KG1 (cell line): ENCODE measurements at regions not wholly inside any gene's neighbourhood (a gene's known extent, or its start where the extent isn't known, plus 50 kb on each side); places are given as distances from the start of the nearest gene placed in this dataset.
"Not testable (repeated sequence)": the region's sequence is repeated elsewhere in the genome, so short reads cannot be mapped to it uniquely, and the experiment has no call there.

Source experiments
- DNase-seq: peaks from one replicate; lab custom pipeline; 2025; lab: John Stamatoyannopoulos, UW

DNA sequence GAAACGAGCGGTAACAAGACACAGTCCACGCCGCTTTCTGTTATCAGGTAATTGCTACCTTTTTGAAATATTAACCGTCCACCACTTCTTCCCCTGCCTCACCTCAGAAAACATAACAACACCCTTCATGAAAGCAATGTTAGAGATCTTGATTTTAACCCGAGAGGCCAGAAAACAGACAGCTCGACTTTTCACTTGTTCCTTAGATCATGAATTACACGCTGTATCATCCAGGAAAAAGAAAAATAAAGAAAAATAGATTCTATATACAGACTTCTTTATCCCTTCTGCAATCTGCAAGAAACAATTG lies 957.1 kb upstream of the SOX9 start:
- DNase-seq = no peak

DNA sequence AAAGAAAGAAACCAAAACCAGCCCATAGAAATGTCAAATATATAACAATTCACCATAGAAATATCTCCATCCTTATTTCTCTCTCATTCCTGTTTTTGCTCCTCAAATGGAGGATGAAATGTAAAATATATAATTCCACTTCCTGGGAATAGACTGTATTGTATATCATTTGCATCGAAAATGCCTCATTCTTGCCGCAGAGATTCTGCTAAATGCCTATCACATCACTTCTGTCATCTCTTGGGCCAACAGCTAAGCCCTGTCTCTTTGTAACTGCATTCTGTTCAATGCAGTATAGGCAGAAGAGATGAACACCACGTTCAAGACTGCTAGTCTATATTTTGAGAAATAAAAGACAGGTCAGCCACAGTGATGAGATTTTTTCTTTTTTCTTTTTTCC lies 956.3 kb upstream of the SOX9 start:
- DNase-seq = no peak

DNA sequence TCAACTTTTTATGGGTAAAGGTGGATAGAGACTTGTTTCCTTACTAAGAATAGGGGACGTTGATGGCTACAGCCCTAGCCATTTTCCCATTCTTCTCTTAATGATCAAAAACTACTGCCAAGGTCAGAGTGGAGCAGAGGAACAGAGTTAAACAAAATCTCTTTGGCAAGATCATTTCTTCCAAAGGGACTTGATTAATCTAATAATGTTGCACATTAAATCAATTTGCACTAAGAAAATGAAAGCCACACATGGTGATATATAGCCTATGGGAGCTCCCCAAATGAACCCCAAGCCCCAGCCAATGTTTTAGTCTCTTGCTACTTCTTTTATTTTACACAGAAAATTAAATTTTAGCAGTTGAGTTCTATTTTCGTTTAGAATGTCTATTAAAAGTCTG lies 954.5 kb upstream of the SOX9 start:
- DNase-seq = no peak

DNA sequence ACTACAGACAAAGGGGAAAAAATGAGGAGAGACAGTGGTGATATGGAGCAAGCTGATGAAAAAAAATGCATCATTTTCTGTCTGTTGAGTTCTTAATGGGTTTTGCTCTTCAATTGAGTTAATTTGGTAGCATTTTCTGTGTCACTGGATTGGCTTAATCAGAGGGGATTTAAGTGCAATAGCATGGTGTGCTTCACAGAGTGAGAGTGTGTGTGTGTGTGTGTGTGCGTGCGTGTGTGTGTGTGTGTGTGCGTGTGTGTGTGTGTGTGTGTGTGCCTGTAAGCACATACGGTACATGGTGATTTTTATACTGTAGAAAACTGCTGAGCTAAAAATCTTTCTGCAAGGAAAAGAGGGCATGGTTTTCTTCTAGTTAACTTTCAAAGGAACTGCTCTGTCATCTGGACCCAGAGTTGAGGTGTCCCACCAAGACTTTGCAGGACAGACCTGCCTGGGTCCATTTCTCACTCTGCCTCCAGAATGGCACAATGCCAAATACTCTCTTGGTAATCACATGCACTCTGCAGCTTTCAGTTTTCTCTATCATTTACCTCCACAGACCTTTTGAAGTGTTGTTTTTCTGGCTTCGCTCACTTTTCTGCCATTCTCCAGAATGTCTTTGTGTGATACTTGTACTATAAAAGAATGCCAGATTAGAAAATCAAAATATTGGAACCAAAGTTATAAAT lies 952.6 kb upstream of the SOX9 start:
- DNase-seq = no peak

DNA sequence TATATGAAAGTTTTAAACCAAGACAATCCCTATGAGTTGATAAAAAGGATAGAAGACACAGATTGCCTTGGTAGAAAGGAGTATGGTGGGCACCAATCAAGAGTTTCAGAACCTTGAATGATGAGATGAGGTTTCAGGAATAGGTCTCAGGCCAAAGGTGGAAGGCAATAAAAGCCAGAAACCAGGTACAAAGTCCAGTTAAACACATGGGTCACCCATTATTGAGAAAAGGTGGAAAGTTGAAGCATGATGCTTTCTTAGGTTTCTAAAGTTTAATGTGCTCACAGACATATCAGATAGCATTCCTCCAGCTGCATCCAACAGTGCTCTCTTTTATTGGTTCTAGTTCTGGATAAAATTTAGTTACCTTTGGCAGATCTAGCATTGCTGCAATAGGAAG lies 950.8 kb upstream of the SOX9 start:
- DNase-seq = no peak

DNA sequence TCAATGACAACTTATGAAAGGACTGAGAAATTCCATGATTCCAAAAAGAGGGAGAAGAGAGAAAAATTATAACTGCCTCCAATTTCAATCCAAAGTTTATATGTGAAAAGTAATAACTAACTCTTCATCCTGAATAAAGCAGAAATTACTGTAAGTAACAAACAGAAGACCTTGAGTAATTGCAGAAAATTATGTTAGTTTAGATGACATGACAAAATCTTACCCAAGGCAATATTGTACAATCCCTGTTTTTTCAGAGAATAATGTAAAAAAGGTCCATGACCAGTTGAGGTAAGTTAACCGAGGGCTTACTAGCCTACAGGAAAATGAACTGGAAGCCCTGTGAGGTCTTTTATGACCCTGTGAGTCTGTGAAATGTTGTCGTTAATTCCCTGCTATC lies 949.5 kb upstream of the SOX9 start:
- no peak for DNase-seq

DNA sequence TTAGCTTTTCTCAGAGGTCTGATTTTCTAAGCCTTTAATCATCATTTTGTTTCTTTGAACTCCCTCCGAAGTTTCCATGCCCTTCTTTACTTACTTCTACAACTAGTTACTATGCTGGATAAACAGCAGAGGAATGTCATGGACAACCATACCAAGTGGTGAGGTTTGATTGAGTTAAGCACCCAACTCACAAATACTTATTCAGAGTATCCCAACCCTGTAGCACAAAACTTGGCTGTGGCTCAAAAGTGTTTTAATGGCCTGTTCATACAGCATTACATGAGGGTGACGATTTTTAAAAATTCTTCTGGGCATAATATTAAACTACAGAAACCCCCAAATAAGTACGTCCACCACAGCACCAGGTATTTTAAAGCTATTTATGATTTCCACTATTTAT lies 946.8 kb upstream of the SOX9 start:
- DNase-seq = no peak

DNA sequence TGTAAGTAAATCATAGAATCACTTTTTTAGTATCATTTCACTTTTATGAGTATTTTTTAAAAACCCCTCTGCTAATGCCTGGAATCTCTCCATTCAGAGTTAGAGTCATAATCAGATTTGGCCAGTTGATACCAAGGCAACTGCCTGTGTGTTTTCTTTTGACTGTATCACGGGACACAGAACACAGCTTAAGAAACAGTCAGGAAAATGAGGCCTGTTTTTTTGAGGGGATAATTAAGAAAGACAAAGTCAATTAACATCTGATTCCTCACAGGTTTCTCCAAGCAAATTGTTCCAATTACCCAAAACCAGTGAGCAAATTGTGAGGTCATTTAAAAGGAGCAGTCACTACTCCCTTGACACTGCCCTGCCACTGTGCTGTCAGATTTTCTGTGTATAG lies 944.5 kb upstream of the SOX9 start:
- DNase-seq = no peak

DNA sequence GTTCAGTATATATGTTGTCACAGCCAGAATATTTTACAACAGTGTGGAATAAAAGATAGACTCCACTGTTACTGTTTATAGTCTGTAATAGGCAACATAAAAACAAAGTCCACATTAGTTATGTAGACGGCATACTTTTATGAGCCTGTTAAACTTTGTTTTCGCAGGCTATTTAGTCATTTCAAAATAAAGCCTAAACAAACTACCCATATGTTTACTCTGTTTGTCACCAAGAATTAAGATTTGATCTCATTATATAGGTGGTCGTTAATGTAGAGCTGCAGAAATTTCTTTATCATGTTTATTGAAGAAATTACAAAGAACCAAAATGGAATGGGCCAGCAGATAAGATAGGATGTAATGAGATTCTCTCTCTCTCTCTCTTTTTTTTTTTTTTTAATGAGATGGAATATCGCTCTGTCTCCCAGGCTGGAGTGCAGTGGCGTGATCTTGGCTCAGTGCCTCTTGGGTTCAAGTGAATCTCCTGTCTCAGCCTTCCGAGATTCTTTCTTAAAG lies 943.8 kb upstream of the SOX9 start:
- DNase-seq = no peak

DNA sequence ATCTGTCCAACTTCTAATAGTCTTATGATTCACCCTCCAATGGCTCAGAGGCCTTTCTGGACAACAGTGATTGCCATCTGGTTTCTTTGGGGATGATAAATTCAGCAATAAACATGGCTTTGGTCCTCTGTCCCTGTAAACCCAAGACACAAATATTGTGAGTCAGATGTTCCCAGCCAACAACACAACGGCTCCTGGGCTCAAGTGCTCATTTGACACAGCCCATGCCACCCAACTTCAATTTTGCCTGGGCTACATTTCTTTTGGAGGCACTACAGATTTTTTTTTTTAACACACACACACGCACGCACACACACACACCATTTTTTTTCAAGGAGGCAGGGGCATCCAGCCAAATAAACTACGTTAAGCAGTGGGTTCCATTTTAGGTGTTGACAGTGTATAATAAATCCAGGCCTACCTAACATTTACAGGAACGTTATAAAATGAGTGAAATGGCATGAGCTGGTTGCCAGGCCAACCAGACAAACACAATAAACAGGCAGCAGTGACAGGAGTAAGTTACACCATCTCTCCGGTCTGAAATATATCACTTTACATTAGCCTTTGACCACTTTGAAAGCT lies 939.9 kb upstream of the SOX9 start:
- no peak for DNase-seq

DNA sequence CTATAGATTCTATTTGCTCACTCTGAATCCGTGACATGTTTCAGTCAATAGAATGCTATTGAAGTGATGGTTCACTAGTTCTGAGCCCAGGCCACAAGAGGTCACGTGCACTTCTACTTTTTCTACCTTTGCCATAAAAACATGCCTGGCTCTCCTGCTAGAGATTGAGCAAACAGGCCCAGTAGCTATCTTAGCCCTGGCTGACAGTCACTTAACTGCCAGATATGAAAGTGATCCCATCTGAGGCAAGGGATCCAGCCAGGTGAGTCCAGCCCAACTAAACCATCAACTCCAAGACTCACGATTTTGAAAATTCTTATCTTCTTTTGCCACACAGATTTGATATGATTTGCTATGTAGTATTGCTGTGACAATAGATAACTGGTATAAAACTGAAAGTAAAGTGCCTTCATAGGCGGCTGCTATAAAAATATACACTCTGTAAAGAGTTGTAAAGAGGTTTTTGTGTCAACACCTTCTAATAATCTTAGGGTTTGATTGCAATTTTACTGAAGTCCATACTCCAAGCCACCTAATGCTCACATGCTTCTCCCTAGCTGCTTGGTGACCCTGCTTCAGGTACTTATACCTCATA lies 937.7 kb upstream of the SOX9 start:
- no peak for DNase-seq

DNA sequence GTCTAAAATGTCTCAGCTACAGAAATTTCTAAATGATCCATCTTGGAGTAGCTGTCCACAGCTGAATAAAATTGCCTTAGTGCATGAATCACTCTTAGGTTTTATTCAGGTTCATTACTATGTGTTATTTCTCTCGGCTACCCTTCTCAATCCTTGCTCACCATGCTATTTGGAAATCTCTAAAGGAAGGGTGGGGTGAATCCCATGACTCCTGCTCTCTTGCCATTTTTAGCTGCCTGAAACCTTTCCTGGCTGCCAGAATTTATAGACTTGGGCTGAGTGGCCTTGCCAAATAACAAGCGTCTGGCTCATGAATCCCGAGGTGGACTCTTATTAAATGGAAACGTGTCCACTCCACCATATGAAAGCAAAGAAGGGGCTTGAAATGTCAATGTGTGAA lies 936.1 kb upstream of the SOX9 start:
- no peak for DNase-seq

DNA sequence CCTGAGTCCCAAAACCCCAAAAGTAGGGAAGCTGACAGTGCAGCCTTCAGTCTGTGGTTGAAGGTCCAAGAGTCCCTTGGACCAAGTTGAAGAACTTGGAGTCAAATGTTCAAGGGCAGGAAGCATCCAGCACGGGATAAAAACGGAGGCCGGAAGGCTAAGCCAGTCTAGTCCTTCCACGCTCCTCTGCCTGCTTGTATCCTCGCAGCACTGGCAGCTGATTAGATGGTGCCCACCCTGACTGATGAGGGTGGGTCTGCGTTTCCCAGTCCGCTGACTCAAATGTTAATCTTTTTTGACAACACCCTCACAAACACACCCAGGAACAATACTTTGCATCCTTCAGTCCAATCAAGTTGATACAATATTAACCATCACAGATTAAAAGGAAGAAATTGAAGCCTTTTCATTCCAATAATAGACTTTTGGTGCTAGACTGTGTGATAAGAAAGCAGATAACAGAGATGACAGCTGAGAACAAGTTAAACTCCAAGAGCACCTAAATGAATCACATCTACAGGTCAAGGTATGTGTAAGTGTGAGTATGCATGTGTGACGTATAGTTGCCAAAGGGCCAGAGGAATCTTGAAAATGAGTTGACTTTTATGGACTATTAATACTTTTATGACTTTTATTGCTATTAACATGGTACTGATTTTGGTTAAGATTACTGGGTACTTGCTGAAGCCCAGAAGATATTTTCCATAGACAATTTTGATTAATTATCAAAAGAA lies 933.5 kb upstream of the SOX9 start:
- DNase-seq = no peak

DNA sequence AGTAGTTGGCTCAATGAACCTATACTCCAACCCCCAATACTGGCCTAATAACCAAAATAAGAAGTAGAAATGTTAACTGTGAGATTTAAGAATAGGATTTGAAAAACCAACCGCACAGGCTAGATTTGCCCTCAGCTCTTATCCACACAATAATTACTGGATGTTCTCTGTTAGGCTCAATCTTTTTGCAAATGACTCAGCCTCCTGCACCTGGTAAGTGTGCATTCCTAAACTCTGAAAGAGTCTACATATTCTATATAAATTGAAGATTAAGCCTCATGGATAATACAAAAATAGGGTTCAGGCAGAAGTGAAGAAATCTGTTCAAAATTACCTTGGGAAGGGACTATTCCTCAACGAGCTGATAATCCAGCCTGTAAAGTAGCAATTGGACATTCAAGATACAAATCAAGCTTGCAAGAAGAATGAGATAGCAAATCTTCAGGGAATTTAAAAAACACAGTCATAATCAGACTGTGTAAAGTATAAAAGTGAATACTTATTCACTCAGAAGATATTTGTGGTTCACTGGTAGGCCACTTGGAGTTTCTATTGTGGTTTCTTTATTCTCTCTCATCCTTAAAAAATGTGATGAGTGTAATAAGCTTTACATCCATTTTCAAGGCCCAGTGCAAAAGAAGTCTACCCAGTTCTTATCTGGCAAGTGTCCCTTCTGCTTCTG lies 931.9 kb upstream of the SOX9 start:
- no peak for DNase-seq

DNA sequence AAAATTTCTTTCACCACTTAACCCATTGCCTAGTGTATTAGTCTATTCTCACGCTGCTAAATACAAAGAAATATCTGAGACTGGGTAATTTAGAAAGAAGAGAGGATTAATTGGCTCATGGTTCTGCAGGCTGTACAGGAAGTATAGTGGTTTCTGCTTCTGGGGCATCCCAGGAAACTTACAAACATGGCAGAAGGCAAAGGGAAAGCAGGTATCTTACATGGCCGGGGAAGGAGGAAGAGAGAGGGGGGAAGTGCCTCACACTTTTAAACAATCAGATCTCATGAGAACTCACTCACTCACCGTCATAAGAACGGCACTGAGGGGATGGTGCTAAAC lies 931.4 kb upstream of the SOX9 start:
- no peak for DNase-seq

DNA sequence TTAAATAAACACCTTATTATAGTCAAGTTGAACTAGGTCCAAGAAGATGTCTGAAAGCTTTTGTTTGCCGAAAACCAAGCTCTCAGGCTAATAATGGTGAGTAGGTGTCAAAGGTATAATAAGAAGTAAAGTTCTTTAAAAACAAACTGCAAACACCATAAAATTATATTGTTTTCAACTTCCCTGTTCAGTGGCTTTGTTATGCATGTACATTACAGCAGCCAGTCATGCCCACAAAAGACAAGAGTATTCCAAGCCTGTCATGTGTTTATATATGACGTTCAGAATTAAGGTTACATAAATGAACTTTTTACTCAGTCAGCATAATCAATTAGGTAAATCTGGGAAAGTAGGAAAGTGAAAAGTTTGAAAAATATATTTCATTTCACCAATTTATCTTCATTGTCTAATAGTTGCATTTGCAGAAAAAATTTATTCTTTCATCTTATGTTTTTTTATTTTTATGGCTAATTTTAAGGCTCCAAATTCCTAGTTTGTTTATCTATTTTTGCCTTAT lies 928.7 kb upstream of the SOX9 start:
- DNase-seq = no peak

DNA sequence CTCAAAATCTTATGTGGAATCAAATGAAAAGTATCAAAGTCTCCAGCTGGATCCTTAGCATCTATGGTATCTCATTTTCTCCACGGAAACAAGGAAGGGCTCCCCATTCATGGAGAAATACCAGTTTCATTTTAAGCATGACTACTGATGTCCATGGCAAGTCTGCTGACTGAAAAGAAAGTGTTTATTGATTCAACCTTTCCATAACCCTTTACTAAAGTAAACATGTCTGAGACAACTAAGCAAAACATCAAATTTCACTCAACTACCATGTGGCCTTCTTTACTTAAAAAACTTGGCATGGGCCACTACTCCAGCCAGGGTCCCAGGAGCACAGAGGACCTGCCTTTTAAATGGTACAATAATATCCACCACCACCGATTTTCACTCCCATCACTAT lies 928.0 kb upstream of the SOX9 start:
- DNase-seq = no peak

DNA sequence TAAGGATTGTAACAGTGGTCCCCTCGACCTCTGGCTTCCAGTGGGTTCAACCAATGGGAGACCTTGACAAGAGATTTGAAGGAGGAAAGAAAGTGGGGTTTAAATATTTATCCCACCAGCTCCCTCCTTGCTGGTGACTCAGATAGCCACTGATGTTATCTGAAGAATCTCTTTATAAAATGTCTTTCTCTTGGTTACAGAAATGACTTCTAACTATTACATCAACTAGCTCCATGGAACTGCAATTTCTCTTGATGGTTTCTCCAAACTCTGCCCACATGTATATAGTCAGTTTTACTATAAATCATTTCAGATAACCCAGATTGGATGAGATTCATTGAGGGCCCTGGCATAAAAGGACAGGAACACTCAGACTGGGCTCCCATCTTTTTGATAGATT lies 920.2 kb upstream of the SOX9 start:
- no peak for DNase-seq

DNA sequence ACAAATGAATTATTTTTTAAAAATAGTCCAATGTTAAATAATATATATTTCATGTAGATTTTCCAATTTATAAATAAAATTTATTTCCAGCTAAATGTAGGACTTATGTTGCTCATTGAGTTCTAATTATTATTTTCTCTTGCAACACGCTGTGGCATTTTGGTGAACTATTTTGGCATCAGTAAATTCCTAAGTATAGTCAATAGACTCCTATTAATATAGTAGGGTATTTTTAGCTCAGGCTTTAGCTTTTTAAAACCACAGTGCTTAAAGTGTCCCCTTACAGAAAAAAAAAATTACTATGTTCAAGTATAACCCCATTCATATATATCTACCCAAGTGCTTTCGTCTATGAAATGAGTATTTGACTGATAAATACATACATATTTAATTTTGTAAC lies 919.2 kb upstream of the SOX9 start:
- DNase-seq = no peak

DNA sequence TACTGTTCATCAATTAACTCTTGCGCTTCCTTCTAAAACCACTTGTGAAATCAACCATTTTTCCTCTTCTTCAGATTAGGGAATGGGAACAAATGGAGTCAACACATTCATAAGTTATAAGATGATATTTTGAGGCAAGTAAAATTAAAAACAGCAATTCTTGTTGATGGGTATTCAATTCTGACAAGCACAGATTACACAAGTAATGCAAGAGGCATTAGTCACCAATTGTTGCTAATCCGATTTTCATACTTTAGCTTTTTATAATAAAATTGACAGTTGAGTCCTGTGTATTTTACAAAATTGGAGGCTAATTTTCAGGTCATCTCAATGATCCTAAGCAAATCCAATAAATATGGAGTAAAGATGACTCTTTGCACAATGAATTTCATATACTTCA lies 918.4 kb upstream of the SOX9 start:
- no peak for DNase-seq

DNA sequence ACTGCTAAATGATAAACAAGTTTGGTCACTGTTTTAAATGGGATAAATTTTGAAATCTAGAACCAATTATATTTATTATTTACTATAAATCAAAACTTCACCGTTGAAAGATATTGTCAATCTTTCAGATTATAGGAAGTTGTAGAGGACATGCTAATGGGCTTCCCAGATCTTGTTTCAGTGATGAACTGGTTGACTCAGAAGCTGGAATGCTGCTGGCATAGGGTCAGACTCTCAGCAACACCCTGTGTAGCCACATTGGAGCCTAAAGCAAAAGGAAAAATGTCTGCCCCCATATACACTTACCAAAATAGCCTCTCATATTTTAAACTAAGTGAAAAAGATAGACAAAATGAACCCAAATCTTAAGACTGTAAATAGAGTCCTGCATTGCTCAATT lies 916.9 kb upstream of the SOX9 start:
- no peak for DNase-seq

DNA sequence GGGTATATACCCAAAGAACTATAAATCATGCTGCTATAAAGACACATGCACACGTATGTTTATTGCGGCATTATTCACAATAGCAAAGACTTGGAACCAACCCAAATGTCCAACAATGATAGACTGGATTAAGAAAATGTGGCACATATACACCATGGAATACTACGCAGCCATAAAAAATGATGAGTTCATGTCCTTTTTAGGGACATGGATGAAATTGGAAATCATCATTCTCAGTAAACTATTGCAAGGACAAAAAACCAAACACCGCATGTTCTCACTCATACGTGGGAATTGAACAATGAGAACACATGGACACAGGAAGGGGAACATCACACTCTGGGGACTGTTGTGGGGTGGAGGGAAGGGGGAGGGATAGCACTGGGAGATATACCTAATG lies 914.9 kb upstream of the SOX9 start:
- DNase-seq = not testable (repeated sequence)
